AG04449 (cell line): ENCODE measurements at regions not wholly inside any gene's neighbourhood (a gene's known extent, or its start where the extent isn't known, plus 50 kb on each side); places are given as distances from the start of the nearest gene placed in this dataset.

ENCODE experiments used
- CTCF ChIA-PET: fragments of 350-600 bp; formaldehyde crosslinking; extraction: SDS; loops from one replicate; lab custom pipeline; 2021; ENCODE audit warnings: antibody characterized with exemption; lab: Yijun Ruan, JAX
- POLR2A ChIA-PET: fragments of 400-600, 350-600 bp; formaldehyde crosslinking; extraction: SDS; loops from one replicate; lab custom pipeline; 2020; ENCODE audit warnings: antibody characterized with exemption, inconsistent platforms; lab: Yijun Ruan, JAX
- DNase-seq: peaks from one replicate; pipeline ENCODE4 v3.0.0-alpha.2; 2010; ENCODE audit warnings: low read depth, low spot score
- H3K4me3 ChIP-seq: 2 replicates; pipeline ENCODE4 v1.5.1; 2011; ENCODE audit warnings: low read depth, mild to moderate bottlenecking, control low read depth, low read length
- TF ChIP-seq, protein P1 (sequence below): IDR thresholded peaks from one replicate; pipeline ENCODE4 v1.5.1; 2011; ENCODE audit warnings: mild to moderate bottlenecking, moderate library complexity, low read length, control low read depth, inconsistent platforms; ENCODE audit not compliant: insufficient read depth; ENCODE audit errors: missing control alignments

DNA sequence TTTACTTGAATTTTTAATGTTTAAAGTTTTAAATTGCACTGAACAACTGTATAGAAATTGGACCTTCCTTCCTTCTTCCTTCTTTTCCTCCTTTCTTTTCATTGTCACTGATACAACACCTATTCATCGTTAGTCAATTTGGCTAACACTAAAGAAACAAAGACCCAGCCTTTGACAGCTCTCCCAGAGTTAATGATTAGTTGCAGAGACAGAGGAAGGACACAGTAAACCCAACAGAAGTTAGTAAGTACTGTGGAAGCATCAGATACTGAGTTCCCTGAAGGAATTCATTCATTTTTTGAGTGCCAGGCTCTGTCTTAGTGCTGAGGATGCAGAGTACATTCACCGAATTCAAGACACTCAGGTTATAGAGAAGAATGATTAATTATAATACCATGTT, 77.9 kb upstream of the RAB27B start:
- TF ChIP-seq, protein P1, sequence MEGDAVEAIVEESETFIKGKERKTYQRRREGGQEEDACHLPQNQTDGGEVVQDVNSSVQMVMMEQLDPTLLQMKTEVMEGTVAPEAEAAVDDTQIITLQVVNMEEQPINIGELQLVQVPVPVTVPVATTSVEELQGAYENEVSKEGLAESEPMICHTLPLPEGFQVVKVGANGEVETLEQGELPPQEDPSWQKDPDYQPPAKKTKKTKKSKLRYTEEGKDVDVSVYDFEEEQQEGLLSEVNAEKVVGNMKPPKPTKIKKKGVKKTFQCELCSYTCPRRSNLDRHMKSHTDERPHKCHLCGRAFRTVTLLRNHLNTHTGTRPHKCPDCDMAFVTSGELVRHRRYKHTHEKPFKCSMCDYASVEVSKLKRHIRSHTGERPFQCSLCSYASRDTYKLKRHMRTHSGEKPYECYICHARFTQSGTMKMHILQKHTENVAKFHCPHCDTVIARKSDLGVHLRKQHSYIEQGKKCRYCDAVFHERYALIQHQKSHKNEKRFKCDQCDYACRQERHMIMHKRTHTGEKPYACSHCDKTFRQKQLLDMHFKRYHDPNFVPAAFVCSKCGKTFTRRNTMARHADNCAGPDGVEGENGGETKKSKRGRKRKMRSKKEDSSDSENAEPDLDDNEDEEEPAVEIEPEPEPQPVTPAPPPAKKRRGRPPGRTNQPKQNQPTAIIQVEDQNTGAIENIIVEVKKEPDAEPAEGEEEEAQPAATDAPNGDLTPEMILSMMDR = no peak
- no peak for DNase-seq
- CTCF ChIA-PET = no interaction called here
- H3K4me3 ChIP-seq = no peak overlapping the region
- POLR2A ChIA-PET = no interaction called here

DNA sequence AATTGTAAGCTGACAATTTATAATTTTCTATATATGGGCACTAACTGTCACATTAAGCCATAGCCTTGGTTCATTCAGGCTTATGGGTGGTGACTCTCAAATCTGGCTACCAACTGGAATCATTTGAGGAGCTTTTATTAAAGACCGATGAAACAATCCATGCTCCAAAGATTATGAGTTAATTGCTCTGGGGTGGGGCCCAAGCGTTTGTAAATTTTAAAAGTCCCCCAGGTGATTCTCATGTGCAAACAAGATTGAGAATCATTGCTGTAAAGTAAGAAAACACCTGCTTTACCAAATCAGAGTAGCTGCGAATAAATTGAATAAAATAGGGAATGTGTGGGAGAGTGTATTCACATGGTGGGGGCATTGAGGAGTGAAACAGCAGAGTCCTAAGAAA, 76.1 kb upstream of the RAB27B start:
- ChIA-PET CTCF (interaction anchor here (1.5 to 1.7 kb wide), 2 partner anchors 8 to 23 kb away, joined by 4 to 5 read pairs; no protein-coding TSS in a partner anchor), POLR2A (no interaction called here)
- TF ChIP-seq, protein P1 = no peak
- DNase-seq = no peak
- H3K4me3 ChIP-seq = no peak overlapping the region

DNA sequence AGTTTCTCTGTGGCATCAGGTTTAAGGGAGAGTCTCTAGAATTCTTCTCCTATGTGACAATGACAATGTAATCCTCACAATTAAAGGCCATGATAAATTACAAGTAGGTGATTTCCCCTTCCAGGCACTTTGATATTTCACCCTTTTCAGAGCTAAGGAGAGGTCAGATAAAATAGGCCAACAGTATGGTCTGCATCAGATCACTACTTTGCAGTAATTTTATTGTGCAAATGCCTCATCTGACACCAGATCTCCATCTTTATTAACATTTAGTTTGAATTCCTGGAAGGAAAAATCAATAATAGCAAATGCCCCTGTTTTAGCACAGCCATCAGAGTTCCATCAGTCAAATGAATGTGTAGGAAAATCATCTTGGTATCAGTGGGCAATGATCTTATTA, 72.8 kb upstream of the RAB27B start:
- CTCF ChIA-PET = interaction anchor here (1.1 kb wide), 1 partner anchor 13 kb away, joined by 3 read pairs; no protein-coding TSS in a partner anchor
- TF ChIP-seq, protein P1 = no peak
- no peak for DNase-seq
- POLR2A ChIA-PET = no interaction called here
- no peak overlapping the region for H3K4me3 ChIP-seq

DNA sequence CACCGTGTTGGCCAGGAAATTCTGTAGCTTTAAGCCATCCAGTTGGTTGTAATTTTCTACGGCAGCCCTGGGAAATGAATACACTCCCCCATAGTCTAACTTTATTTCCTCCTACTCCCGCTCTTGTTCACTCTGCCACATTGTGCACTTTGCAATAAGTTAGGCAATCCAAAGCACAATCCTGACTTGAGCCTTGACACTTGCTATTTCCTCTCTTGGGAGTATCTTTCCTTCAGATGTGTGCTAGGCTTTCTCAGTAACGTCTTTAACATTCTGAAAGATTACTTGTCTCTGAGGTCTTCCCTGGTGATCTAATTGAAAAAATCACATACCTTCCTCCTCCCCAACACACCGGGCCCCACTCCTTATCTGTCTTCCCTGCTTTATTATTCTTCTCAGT, 65.9 kb upstream of the RAB27B start:
- TF ChIP-seq, protein P1 = no peak
- POLR2A ChIA-PET = no interaction called here
- H3K4me3 ChIP-seq = no peak overlapping the region
- CTCF ChIA-PET = interaction anchor here (0.8 kb wide), 1 partner anchor 22 kb away, joined by 3 read pairs; no protein-coding TSS in a partner anchor
- DNase-seq = no peak

DNA sequence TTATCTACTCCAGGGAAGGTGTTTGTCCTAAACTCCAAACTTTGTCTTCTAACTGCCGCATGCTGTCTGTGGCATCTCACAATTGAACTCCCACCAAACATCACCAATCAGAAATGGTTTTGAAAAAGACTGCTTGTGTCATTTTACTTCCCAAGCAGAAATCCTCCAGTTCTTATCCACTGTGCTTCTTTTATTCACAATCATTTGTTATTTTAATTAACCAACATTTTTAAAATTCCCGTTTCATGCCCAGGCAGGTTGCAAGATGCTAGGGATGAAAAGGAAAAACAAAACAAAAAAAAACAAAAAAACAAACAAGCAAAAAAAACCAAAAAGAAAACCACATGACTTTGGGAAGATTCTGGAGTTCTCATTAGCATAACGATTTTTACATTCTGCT, 63.5 kb upstream of the RAB27B start:
- ChIA-PET CTCF (no interaction called here), POLR2A (no interaction called here)
- TF ChIP-seq, protein P1 = no peak
- H3K4me3 ChIP-seq = no peak overlapping the region
- DNase-seq = no peak

DNA sequence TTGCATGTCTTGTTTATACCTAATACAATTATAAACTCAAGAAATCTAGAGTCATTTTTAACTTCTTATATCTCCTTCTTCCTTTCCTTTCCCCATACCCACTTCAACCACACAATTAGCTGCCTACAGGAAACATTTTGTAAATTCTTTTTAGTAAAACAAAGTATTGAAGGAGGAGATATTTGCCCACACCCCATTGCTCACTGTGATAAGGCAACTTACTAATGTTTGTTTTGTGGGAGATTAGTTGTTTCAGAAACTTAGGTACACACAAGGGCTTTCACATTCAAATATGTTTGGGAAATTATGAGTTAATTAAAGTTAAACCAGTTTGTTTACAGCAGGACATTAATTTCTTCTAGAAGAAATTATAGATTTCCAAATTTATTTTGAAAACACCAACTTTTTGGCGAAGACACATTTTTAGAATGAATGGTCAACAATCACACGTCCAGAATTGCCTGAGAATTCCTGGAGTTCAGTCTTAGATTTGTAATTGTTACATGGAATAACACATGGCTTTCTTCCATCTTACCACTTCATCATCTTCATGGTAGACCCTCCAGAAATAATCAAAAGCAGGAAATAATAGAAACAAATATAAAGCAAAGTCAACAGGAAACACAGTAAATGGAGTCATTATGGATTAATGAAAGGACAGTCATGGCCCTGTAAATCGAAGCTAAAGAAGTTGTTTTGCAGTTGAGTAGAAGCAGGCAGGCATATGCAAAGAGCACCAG, 62.5 kb upstream of the RAB27B start:
- CTCF ChIA-PET = interaction anchor here (0.6 kb wide), 1 partner anchor 13 kb away, joined by 5 read pairs; no protein-coding TSS in a partner anchor
- TF ChIP-seq, protein P1 = no peak
- no peak overlapping the region for H3K4me3 ChIP-seq
- DNase-seq = no peak
- POLR2A ChIA-PET = no interaction called here
